HPDE6-E6E7 (cell line): ENCODE measurements at regions not wholly inside any gene's neighbourhood (a gene's known extent, or its start where the extent isn't known, plus 50 kb on each side); places are given as distances from the start of the nearest gene placed in this dataset.
"Not testable (repeated sequence)": the region's sequence is repeated elsewhere in the genome, so short reads cannot be mapped to it uniquely, and the experiment has no call there.

ENCODE experiments used
- DNase-seq: peaks from one replicate; pipeline ENCODE4 v3.0.0; 2011; ENCODE audit warnings: missing footprints; ENCODE audit errors: extremely low spot score

DNA sequence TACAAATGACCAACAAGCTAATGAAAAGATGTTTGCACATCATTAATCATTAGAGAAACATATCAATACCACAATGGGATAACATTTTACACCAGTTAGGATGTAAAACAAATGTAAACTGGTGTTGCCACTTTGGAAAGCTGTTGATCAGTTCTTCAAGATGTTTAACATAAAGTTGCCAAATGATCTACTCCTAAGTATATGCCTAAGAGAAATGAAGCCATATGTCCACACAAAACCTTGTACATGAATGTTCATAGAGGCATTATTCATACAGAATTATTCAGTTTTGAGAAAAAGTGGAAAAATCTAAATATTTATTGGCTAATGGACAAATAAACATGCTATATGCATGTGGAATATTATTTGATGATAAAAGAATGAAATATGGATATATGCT is 136.9 kb upstream of the KITLG start:
- DNase-seq = no peak

DNA sequence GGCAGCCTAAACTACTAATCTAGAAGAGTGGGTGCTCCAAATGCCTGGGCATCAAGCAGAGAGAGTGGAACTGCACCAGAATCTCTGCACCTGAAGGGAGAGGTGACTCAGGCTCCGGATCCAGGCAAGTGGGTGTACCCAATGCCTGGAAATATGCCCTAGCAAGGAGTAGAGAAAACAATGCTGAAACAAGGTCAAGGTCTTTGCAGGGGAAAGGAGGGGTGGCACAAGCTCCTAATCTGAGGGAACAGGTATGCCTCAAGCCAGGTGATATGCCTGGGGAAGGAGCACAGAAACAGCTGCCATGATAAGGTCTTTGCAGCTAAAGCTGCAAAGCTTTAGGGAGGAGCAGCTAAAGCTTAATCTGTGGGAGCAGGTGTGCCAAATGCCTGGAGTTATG is 136.0 kb upstream of the KITLG start:
- DNase-seq = no peak

DNA sequence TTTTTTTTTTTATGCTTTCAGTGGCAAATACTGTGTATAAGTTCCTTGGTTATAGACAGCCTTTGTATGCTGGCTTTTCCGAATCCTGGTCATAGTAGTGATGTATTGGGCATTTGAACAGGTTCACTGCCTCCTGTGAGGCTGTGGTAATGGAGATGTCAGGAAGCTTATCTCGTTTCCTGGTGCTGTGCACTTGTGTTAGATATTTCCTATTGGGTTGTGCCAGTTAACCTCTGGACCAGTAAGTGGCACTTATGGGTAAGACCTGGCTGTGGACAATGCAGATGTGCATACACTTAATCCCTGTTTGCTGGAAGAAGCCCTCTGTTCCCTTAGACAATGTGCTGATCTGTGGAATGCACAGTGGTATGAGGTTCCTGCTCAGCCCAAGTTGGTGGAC is 135.4 kb upstream of the KITLG start:
- DNase-seq = no peak

DNA sequence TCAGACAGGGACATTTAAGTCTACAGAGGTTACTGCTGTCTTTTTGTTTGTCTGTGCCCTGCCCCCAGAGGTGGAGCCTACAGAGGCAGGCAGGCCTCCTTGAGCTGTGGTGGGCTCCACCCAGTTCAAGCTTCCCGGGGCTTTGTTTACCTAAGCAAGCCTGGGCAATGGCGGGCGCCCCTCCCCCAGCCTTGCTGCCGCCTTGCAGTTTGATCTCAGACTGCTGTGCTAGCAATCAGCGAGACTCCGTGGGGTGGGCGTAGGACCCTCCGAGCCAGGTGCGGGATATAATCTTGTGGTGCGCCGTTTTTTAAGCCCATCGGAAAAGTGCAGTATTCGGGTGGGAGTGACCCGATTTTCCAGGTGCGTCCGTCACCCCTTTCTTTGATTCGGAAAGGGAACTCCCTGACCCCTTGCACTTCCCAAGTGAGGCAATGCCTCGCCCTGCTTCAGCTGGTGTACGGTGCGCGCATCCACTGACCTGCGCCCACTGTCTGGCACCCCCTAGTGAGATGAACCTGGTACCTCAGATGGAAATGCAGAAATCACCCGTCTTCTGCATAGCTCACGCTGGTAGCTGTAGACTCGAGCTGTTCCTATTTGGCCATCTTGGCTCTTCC is 134.1 kb upstream of the KITLG start:
- DNase-seq = not testable (repeated sequence)

DNA sequence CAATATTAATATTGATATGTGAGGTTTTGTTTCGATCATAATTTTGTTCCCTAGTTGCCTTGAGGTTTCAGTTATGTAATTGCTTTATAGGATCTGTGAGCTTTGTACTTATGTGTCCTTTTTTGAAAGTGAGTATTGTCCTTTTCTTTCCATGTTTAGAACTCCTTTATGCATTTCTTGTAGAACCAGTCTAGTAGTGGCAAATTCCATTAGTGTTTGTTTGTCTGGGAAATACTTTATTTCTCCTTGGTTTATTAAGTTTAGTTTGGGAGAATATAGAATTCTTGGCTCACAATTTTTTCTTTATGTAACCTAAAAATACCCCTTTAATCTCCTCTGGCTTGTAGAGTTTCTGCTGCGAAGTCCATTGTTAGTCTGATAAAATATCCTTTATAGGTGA is 127.5 kb upstream of the KITLG start:
- DNase-seq = no peak

DNA sequence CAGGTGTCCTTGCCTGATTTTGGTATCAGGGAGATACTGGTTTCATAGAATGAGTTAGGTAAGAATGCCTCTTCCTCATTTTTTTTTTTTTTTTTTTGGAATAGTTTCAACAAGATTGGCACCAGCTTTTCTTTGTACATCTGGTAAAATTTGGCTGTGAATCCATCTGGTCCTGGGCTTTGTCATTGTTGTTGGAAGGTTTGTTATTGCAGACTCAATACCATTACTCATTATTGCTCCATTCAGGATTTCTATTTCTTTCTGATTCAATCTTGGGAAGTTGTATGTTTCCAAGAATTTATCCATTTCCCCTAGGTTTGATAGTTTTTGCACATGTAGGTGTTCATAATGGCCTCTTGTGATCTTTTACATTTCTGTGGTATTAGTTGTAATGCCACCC is 126.0 kb upstream of the KITLG start:
- no peak for DNase-seq

DNA sequence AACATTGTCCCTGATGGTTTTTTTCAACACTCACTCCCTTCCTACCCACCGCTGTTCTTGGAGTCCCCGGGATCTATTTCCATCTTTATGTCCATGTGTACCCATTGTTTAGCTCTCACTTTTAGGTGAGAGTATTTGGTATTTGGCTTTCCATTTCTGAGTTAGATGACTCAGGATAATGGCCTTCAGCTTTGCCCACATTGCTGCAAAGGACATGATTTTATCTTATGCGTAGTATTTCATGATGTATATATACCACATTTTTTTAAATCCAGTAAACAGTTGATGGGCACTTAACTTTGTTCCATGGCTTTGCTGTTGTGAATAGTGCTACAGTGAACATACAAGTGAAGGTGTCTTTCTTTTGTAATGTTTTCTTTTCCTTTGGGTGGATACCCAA is 123.5 kb upstream of the KITLG start:
- no peak for DNase-seq

DNA sequence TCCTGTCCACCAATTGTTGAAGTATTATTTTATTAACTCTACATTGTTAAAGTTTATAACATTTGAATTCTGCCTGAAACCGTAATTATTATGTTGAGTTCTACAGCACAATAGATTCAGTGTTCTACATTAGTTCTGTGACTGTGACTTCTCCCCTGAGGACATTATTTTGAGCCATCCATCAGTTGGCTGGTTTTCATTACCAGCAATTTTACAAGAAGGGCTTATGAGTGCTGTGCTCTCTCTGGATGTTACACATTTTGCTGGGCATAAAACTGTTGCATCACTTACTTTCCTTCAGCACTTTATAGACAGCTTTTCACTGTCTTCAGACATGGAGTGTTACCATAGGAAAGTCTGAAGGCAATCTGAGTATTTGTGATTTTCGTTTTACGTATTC is 118.2 kb upstream of the KITLG start:
- no peak for DNase-seq

DNA sequence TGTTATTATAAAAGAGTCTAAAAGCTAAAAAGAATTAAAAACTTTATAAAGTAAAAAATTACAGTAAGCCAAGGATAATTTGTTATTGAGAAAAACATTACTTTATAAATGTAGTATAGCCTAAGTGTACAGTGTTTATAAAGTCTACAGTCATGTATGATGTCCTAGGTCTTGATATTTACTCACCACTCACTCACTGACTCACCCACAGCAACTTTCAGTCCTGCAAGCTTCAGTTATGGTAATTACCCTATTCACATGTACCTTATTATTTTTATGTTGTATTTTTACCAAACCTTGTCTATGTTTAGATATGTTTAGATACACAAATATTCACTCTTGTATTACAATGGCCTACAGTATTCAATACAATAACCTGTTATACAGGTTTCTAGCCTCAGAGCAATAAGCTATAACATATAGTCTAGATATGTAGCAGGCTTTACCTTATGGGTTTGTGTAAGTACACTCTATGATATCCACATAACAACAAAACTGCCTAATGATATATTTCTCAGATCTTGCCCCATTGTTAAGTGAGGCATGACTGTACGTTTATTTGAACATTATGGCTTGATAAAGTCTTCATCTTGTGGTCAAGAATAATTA is 113.7 kb upstream of the KITLG start:
- DNase-seq = no peak

DNA sequence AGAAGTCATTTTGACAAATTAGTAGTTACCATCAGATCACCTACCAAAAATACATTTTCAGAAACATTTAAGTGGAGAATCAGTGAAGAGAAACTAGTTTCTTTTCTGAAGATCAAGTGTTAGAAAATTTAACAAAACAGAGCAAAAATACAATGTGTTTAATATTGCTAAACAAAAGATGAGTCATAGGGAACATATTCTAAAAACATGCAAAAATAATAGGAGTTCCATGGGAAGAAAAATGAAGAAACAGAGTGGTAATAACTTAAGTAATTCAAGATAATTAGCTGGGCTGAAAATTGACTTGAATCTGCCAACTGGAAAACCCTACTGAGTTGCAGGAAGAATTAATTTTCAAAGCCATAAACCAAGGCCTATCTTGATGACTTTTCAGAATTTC is 111.5 kb upstream of the KITLG start:
- DNase-seq = no peak

DNA sequence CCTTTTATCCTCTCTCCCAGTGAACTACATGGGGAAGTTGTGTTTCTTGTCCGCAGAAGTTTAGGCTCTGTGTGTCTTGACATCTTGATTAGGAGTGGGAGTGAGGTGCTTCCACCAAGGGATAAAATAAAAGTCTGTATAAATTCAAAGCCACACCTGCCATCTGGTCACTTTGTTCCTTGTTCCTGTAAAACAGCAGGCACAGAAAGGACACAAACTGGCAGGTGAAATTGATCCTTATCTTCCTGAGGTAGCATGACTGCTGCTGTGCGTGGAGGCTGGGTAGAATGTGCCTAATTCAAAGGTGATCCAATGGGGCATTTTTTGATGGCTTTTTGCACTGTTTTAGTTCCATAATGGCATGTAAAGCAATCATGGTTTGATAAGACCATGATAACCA is 104.3 kb upstream of the KITLG start:
- no peak for DNase-seq

DNA sequence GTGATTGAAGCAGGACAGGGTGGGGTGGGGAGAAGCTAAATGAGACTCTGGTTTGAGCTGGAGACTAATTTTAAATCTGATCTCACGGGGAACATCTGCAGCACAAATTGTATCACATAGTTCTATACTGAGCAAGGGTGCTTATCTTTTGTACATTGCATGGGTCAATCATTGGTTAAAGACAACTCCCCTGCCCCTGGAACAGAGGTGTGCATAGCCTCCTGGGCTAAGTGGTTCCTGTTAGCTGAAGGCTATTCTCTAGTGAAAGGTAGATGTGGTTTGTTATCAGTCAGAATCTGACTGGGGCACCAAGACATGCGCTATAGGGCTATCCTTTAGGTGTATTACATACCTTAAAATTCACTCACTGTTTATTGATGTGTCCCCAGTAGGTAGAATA is 103.9 kb upstream of the KITLG start:
- DNase-seq = no peak

DNA sequence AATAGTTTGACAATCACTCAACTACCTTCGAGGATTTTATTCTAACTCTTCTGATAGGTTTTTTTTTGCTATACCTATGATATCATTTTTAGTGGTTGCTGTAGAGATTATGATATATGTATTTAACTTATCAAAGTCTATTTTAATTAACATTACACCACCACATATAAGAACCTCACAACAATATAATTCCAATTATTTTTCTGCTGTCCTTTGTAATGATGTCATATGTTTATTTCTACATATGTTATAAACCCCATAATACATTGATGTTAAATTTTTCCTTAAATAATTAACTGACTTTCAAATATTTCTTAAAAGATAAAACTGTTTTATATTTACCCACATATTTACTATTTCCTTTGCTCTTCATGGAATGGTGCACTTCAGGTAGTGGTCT is 103.4 kb upstream of the KITLG start:
- DNase-seq = no peak

DNA sequence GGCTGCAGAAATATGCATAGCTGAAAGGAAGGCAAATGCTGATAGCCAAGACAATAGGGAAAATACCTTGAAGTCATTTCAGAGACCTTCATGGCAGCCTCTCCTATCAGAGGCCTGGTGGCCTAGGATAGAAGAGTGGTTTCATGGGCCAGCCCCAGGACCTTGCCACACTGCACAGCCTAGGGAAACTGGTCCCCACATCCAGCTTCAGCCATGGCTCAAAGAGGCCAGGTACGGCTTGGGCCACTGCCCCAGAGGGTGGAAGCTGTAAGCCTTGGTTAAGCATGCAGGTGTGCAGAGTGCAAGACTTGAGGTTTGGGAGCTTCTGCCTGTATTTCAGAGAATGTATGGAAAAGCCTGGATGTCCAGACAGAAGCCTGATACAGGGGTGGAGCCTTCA is 101.0 kb upstream of the KITLG start:
- no peak for DNase-seq

DNA sequence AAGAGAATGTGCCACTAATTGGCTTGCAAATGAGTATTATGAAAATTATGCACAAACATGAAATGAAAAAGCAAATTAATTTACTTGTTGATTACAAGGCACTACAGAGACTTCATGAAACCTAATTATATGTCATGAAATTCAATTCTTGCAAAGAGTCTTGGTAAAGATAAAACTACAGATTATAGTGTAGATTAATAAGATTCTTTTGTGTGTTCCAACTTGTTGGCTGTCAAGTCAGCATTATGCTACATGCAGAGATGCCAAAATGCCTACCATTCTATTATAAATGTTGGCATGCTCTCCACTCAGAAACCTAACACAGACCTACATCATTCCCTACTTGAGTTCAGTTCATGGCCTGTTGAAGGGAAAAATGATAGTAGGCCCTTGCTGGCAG is 97.2 kb upstream of the KITLG start:
- DNase-seq = no peak

DNA sequence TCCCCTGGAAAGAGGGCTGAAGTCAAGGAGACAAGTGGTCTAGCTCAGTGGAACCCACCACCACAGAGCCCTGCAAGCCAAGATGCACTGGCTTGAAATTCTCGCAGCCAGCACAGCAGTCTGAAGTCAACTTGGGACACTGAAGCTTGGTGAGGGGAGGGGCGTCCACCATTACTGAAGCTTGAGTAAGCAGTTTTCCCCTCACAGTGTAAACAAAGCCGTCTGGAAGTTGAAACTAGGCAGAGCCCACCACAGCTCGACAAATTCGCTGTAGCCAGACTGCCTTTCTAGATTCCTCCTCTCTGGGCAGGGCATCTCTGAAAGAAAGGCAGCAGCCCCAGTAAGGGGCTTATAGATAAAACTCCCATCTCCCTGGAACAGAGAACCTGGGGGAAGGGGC is 87.3 kb upstream of the KITLG start:
- not testable (repeated sequence) for DNase-seq

DNA sequence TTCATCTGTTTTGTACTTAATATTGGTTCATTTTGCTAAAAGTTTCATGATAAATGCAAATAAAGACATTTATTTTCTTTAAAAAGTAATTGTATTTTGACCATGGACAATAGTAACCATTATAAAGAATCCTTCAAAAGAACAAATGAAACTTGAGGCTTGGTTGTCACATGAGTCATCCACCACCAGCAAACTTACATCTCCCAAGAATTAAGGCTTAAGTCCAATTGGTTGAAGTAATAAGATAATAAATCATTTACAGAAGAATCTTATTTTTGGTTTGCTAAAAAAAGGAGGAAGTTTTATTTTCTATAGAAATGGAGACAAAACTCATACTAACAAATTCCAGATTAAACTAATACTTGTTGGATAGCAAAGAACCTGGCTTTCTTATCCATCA is 84.8 kb upstream of the KITLG start:
- no peak for DNase-seq

DNA sequence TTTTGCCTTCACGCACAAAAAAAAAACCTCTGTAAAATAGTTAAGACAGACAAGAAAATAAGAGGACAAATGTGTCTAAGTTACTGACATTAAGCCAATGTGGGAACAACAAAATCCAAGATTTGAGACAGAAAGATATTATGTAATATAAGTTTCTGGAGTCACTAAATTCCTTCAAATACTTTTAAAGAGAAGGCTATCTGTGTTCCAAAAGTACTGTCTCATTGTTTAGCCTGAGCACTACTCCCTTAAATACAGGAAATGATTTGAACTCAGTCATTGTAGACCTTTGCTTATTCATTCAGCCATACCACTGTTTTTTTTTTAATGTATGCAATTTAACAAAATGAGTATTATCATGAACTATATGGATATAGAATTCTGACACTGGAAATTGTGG is 82.7 kb upstream of the KITLG start:
- no peak for DNase-seq

DNA sequence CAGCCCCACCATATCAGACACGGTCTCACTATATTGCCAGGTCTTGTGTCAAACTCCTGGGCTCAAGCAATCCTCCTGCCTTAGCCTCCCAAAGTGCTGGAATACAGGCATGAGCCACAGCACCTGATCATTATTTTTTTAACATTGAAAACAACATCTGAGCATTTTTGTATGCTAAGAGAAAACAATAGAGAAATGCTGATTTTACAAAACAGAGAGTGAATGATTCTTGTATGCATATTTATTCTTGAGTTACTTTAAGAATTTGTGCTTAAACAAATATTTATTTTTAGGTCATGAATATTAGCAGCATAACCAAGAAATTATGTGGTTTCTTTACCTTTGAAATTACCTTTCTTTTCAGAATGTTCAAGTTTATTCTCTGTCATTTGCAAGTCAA is 81.8 kb upstream of the KITLG start:
- no peak for DNase-seq

DNA sequence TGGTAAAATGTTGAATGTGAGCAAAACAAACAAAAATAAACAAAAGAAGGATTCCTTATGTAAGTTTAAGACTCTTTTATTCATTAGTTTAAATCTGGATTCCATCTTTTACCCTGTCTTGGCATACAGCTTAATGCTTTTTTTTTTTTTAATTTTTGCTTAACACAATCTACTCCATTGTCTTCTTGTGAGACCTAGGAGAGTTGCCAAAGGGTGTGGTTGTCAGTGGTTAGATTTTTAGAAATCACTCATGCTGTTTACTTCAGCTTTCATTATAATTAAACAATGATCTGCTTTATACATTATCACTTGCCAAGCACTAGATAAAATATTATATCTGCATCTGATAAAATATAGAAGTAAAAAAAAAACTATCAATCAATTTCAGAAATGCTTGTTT is 77.7 kb upstream of the KITLG start:
- DNase-seq = no peak

DNA sequence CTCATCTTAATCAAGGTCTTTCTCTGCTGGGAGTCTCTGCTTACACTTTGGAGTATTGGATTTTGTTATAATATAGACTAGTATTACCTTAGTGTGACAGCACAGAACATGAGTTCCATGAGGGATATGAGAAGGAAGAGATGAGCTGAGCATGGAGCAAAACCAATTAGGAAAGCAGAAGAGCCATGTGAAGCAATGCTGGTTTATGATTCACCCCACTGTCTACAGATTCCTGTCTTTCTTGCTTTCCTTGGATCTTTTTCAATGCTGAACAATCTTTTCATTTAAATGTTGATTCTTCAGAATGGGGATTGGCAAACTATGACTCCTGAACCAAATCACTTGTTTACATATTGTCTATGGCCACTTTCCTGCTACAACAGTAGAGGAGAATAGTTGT is 70.4 kb upstream of the KITLG start:
- DNase-seq = no peak

DNA sequence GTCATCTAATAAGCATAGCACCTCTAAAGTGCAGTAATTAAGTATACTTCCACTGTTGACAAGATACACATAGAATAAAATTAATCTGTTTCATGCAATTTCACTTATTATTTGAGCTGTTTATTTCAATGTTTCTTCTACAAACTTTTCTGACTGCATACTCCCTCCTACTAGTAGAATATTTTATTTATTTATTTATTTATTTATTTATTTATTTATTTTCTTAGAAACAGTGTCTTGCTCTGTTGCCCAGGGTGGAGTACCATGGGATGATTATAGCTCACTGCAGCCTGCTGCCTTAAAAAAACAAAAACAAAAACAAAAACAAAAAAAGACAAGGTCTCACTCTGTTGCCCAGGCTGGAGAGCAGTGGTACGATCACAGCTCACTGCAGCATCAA is 68.4 kb upstream of the KITLG start:
- DNase-seq = no peak

DNA sequence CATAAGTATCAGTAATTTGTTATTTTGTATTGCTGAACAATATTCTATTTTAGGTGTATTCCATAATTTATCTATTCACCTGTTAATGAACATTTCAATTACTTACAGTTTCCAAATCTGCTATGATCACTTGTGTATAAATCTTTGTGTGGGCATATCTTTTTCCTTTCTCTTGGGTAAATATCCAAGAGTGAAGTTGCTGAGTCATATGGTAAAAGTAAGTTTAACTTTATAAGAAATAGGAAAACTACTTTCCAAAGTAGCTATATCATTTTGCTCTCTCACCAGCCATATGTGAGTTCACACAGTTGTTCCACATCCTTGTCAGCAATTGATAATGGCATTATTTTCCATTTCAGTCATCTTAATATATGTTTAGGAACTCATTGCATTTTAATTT is 66.6 kb upstream of the KITLG start:
- DNase-seq = no peak

DNA sequence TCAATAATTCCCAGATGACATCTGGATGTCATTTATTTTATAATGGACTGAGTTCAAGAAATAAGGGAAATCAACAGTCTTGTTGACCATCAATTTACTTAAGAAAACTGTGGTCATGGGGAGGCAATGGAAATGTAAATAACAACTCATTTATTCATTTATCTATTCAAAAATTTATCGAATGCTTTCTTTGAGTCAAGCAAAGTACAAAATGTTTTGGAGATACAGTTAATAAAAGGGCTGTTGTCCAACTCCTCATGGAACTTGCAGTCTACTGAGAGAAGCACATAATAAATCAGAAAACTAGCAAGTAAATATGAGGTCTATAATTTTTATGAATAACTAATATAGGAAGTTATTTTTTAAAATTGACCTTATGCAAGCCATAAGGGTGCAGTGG is 65.5 kb upstream of the KITLG start:
- DNase-seq = no peak
